ENCODE measurements at regions not wholly inside any gene's neighbourhood (a gene's known extent, or its start where the extent isn't known, plus 50 kb on each side); places are given as distances from the start of the nearest gene placed in this dataset.

DNA sequence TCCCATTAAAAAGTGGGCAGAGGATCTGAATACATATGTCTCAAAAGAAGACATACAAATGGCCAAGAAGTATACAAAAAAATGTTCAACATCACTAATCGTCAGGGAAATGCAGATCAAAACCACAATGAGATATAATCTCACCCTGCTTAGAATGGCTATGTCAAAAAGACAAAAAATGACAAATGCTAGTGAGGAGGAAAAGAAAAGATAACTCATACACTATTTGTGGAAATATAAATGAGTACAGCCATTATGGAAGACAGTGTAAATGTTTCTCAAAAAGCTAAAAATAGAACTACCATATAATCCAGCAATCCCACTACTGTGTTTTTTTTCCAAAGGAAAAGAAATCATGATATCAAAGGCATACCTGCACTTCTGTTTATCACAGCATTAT lies 450.7 kb downstream of the EFNA5 start:
- DNase-seq (ENCODE audit: low read depth in 4 of 4, low spot score in 3 of 4) = no peak

DNA sequence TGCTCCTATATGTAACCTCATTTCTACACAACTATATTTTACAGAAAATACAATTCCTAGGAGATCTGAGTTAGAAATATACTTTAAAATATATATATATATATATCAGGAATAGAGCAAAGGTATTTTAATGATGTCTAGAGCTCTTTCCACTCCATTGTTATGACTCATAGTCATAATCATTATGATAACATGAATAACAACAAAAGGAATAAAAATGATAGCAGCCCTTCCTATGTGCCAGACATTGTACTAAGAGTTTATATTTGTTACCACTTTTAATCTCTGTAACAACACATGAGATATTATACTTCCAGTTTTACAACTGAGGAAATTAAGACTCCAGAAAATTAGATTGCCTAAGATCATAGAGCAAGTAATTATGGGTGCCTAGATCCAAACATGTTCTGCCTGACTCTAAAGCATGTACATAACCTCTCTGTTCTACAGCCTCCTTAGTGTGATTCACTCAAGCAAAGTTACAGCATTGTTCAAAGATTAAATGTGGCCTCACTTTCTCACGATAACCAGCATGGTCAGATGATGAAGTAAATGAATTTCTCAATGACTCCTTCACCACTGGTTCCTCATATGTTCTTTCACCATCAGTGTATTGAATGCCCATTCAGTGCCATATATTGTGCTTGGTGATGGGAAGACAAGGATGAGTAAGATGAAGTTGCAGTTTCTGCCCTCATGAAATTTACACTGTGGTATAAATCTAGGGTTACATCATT lies 452.1 kb downstream of the EFNA5 start:
- DNase-seq (ENCODE audit: low read depth in 4 of 4, low spot score in 3 of 4) = no peak

DNA sequence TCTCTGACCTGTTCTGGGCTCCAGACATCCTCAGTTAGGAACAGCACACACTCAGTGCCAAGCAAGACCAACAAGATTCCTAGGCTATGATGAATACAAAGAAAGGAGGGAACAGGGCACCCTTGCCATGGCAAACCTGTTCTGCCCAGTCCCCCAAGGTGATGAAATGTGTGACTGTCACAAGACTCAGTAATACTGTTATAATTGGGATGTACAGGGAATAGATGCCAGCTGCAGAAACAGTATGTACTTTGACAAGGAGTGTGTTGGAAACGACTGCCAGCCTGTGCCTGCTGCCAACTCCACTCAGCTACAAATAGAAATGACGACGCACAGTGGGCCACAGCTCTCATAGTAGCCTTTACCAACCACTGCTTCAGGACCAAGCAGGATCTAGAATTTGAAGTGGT lies 453.0 kb downstream of the EFNA5 start:
- DNase-seq (ENCODE audit: low read depth in 4 of 4, low spot score in 3 of 4) = no peak

DNA sequence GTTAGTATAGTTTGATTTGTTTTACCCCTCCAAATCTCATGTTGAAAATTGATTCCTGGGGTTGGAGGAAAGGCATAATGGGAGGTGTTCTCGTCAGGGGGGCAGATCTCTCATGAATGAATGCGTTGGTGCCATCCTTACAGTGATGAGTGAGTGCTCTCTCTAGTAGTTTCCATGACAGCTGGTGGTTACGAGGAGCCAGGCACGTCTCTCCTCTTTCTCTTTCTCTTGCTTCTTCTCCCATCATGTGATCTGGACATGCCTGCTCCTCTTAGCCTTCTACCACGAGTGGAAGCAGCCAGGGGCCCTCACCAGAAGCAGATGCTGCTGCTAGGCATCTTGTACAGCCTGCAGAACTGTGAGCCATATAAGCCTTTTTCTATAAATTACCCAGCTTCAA lies 454.1 kb downstream of the EFNA5 start:
- no peak for DNase-seq (ENCODE audit: low read depth in 4 of 4, low spot score in 3 of 4)

DNA sequence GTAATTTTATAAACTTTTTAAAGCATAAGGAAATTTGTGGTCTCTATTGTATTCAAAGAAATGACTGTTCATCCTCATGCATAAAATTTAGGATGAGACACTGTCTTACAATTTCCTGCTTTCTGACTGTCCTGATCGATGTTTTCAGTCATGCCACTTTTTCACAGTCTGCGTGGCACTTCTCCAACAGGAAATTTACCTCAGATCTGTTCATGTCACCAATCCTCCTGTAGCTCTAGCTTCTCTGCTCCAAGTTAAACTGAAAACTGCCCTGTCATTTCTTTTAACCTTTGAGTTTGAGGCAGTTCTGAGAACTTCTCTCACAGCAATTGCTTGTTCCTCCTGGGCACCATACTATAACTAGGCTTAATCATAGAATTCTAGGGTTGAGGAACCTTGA lies 455.1 kb downstream of the EFNA5 start:
- DNase-seq (ENCODE audit: low read depth in 4 of 4, low spot score in 3 of 4) = no peak

DNA sequence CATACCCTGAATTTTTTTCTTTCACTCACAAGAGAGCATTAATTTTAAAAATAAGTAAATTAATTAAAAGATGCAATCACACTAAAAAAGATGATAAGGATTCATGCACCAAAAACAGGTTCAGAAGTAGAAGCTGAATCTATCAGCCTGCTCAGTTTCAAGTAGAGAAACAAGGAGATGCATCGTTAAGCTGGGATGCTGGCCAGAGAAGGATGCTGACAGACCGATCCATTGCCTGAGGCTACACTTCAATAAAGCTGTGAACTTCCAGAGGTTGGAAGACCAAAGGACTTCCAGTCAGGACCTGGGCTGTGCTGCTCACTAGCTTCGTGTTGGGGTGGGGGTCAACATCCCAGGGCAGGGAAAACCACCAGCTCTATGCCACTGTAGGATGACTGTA lies 457.7 kb downstream of the EFNA5 start:
- no peak for DNase-seq (ENCODE audit: low read depth in 4 of 4, low spot score in 3 of 4)

DNA sequence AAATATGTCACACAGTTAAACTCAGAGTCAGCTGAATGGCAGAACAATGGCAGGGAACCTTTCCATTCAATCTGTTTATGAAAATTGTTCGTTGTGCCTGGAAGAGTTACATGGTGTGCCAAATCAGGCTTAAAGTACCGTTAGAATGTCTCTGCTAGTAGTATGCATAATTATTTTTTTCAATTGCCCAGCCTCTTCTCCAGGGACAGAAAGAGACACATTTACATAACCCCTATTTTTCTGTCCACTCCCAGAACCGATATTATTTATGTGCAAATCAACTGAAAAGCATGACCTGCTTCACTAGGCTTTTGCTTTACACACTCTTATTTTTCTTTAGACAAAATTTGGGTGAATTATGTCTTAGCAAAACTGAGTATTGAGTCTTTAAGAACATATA lies 459.1 kb downstream of the EFNA5 start:
- DNase-seq (ENCODE audit: low read depth in 4 of 4, low spot score in 3 of 4) = no peak

DNA sequence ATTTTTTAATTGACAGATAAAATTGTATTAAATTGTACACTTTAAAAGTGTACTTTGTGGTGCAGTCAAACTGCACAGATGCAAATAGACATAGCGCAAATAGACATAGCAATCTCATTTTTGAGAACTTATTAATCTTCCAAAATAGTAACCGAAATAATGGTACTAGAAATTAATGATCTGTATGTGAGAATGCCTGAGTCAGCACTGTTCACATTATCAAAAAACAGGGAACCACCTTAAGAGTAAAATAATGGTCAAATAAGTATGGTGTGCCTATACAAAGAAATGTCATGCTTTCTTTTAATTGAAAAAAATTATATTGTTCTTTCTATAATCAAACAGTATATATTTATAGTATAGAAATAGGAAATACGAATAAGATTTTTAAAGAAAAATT lies 461.9 kb downstream of the EFNA5 start:
- DNase-seq (ENCODE audit: low read depth in 4 of 4, low spot score in 3 of 4) = no peak

DNA sequence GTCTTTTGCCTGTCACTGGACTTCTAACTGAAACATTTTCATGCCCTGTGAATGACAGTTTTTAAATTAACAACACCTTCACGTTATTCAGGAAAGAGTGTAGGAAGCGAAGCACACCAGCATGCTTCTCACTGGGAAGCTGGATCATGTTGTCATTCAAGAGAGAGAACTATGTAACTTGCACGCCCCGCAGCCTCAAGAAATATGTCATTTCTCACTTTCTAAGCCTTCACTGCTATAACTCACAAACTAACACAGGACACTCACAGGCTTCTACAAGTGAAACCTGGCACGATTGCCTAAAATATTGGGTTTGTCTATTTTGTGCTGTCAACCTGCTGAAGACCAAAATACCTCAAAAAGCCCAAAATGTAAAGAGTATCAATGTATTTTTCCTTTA lies 466.3 kb downstream of the EFNA5 start:
- no peak for DNase-seq (ENCODE audit: low read depth in 4 of 4, low spot score in 3 of 4)

DNA sequence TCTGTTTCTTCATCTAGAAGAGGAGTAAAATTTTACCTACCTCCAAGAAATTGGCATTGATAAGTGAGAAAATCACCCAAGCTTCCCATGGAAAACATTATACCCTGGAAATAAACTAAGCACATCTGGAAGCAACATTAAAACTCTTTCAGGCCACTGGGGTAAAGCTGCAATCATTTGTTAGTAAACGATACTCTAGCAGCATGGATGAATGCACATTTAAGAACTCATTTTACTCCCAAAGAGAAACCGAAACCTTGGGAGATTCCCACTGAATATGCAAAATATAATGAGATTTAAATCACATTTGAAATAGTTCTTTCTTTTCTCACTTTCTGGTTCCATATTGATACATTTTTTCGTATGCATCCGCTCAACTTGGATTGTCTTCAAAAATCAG lies 467.5 kb downstream of the EFNA5 start:
- peak in 2 of 4 donors; percentile 6 to 30 for DNase-seq (ENCODE audit: low read depth in 4 of 4, low spot score in 3 of 4)

DNA sequence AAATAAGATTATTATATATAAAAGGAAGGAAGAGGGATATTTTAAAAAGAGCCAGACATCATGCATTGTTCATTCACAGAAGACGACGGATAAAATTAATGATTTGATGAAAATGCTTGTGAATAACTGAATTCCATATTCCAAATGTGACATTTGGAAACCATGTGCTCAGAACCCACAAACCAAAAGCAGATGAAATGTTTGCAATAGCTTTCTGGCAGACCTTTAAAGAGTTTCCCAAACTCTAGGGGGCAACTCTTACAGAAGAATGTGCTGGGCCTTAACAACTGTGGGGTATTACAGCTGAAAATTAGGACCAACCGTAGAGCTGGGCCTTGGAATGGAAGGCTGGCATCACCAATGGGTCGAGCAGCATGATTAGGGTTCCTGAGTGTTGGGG lies 471.0 kb downstream of the EFNA5 start:
- DNase-seq (ENCODE audit: low read depth in 4 of 4, low spot score in 3 of 4) = no peak

DNA sequence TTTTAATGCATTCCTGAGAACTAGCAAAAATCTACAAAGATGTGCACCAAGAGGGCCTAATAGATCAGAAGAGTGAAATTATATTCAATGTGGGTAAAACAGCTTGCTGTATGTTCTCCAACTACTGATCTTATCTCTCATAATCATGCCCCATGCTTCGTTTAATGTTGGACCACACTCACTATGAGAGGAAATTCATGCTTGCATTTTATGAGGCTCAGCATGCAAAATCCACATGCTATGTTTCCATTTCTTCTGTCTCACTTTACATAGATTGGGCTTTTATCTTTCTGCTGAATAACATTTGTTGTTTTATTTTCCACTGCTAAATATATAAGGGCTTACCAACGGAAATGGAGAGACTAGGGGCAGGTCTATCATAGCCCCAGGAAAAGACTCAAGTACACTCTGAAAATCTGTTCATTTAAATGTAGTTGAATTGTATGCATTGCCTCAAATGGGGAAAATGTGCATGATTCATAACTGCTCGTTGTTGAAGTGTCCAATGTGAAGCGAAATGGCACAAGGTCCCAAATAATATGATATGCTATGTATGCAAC lies 474.2 kb downstream of the EFNA5 start:
- no peak for DNase-seq (ENCODE audit: low read depth in 4 of 4, low spot score in 3 of 4)

DNA sequence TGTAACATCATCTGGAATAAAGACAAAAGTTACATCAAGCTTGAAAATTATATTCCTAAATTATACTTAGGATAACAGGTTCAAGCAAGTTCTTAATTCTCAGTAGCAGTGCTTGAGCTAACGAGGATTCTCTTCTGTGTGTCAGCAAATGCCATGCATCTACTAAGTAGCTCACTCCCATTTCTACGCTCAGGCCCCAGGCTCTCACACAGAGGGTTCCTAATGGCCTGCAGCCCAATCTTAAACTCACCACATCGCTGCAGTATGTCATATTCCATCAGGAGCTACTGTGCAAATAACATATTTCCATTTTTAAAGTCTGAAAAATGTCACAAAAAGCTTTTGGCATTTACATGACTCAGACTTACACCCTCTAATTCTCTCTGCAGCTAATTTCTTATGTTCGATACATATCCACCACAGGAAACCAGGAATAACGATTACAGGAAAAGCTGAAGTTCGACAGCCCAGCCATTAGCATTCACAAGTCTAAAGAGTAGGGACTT lies 474.8 kb downstream of the EFNA5 start:
- no peak for DNase-seq (ENCODE audit: low read depth in 4 of 4, low spot score in 3 of 4)

DNA sequence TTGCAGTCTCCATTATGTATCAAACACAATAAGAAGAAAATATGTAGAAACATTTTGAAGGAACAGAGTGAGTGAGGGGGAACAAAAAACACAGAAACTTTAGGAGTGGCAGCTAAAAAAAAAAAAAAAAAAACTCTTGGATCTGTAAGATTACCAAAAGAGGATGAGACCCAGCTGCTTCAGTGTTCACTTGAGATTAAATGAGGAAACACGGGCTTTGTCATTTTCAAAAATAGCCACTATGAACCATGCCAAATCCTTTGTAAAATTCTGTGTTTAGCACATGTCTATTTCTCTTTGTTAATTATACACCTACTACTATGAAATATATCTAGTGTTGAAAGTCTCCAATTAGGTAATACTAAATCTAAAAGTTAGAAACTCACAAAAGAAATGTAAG lies 485.9 kb downstream of the EFNA5 start:
- no peak for DNase-seq (ENCODE audit: low read depth in 4 of 4, low spot score in 3 of 4)

DNA sequence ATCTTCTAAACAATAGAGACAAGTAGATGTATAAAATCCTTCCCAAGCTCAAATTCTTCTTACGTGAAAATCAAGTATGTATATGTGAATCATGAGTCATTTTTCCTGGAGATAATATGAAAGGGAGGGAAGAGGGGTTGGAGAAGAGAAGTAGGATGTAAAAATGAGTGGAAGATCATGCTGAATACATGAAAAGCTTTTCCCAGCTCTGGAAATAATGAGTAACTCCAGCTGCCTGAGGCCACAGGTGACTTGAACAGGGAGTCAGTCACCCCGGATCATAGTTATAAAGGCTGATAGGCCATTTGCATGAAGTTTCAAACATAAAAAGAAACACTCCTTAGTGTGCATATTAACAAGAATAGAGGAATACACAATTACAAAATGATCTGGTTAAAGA lies 486.7 kb downstream of the EFNA5 start:
- no peak for DNase-seq (ENCODE audit: low read depth in 4 of 4, low spot score in 3 of 4)

DNA sequence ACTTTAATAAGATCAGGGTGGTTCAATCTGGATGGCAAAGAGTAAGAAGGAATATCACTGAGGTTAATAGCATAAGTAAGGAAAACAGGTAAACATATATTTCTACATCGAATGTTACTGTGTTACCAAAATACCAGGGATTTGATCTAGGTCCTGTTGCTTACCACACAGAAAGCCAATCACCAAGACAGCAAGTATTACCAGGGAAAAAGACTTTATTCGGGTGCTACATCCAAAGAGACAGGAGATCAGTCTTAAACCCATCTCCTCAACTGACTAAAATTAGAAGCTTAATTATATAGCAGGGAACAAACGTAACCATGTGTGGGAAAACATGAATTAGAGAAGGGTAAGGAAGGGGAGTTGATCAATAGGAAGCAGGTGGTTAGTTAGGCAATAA lies 500.1 kb downstream of the EFNA5 start:
- DNase-seq (ENCODE audit: low read depth in 4 of 4, low spot score in 3 of 4) = no peak

DNA sequence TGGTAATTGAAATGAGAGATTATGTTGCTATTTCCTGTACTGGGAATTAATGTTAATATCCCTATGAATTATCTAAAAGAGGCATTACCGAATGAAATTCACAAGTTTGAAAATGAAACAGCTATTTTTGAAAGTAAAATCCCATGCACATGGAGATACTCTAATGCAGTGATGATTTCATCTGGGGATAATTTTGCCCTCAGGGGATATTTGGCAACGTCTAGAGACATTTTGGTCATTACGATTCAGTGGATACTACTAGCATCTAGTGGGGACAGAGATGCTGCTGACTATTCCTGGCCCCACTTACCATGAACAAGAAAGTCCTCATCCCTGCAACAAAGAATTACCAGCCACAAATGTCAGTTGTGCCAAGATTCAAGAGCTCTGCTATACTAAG lies 500.9 kb downstream of the EFNA5 start:
- no peak for DNase-seq (ENCODE audit: low read depth in 4 of 4, low spot score in 3 of 4)

DNA sequence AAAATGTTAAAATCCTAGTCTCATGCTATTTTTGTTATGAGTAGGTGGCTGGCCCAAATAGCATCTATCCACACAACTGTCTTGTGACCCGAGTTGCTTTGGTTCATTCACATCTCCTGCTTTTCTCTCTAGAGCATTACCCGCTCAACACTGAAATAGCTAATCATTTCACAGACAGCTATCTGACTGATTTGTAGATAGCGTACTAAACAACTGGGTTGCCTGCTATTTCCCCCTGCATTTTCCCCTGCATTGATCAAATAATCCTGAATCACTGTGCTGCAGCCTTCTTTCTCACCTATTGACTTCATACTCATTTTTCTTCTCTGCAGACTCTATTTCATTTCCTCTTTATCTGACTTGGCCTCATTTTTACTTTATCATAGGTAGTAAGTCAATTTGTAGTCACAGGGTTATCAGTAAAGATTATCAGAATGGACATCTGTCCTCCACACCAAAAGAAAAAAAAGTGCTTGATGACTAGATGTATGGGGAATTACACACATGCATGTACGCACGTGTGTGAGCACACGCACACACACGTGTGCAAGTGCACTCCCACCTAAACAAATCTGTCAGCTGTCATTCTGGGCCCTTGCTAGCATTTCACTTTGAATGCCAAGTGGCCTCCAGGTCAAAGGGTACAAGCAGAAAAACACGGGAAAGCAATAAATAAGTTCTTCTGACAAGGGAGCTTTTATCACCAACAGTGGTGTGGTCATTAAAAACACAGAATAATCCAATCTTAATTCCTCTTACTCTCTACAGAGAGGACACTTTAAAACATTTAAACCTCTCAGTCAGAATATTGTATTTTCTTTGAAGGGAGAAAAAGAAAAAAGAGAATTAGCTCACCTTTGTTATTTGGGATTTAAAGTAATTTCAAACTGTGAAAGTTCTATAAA lies 501.6 kb downstream of the EFNA5 start:
- DNase-seq (ENCODE audit: low read depth in 4 of 4, low spot score in 3 of 4) = no peak

DNA sequence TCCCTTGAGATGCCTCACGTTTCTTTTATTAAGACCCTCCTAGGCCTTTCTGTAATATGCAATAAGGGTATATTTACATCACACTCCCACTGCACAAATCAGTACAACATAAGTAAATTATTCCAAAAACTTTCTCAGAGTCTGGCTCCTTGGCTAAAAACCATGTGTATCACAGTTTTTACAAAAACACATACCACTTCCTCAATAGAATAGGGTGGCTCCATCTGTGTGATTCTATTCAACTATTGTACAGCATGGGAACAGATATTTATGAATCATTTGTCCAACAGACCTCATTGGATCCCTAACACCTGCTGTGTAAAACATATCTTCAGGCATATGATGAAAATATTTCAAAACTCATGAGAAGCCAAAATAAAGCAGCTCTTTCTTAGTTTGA lies 502.7 kb downstream of the EFNA5 start:
- DNase-seq (ENCODE audit: low read depth in 4 of 4, low spot score in 3 of 4) = no peak

DNA sequence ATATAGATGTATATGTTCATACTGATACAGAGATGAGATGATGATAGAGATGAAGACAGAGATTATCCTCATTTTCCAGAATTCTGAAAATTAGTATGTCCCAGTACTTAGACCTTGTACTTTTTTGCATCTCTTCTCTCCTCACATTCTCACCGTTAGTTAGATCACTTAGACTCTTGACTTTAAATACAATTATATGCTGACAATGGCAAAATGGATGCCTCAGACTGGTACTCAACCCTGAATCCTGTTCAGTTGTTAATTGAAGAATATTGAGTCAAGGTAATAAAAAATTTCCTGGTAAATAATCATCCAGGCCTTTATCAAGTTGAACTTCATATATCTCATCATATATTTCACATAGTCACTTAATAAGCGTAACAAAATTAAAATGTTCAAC lies 505.4 kb downstream of the EFNA5 start:
- DNase-seq (ENCODE audit: low read depth in 4 of 4, low spot score in 3 of 4) = no peak

DNA sequence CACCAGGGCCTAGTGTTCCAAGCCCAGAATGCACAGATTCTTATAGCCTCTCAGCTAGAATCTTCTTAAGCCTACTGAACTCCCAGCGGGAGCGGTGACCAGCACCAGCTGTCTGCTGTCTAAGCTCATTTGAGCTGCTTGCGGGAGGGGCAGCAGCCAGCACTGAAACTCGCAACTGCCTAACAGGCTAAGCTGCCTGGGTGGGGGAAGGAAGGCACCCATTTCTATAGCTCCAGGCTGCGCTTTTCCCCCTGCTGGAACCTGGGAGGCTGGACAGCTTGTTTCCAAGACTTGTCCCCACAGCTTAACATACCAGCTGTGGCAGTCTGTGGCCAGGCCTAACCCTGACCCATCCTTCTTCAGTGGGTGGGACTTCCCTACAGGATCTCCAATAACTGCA lies 512.9 kb downstream of the EFNA5 start:
- no peak for DNase-seq (ENCODE audit: low read depth in 4 of 4, low spot score in 3 of 4)

DNA sequence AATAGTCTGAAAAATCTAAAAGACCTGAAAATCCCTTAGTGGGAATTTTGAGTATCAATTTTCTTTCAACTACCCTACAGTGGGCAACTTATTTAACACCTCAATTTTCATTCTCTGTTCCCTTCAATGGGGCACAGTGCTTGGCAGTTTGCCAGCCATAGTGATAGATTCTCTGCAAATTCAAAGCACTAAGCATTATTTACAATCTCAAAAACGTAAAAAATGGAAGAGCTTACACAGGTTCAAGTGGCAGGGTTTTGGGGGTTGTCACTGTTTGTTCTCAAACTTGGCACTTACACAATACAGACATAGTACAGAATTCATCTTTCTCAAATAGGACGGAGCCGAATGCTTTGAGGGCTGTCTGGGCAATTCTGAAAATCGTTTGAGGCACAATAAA lies 515.0 kb downstream of the EFNA5 start:
- no peak for DNase-seq (ENCODE audit: low read depth in 4 of 4, low spot score in 3 of 4)

Measured in left renal pelvis (tissue), 4 donors.